Activated naive CD8-positive, alpha-beta T cell treated with anti-CD3 and anti-CD28 coated beads, Interleukin-2, amount 10 ng/mL, durations not matched to agents 7 days and 5 days (primary cell): ENCODE measurements at regions not wholly inside any gene's neighbourhood (a gene's known extent, or its start where the extent isn't known, plus 50 kb on each side); places are given as distances from the start of the nearest gene placed in this dataset.

ENCODE experiments used
- ATAC-seq: fragments of 150-1000 bp; cut with Tn5 transposase; one replicate; pipeline ENCODE4 v1.10.0; 2021; ENCODE audit warnings: low read depth, moderate library complexity
- POLR2A ChIA-PET: fragments of 350-600 bp; sonication (Branson Sonifier 250); formaldehyde crosslinking; loops from one replicate; lab custom pipeline; 2021; ENCODE audit warnings: antibody characterized with exemption; lab: Charles Lee
- DNase-seq: peaks from one replicate; pipeline ENCODE4 v3.0.0; 2021
- H3K27ac Mint-ChIP-seq: one replicate; pipeline ENCODE4 v1.8.0; 2022; ENCODE audit warnings: mild to moderate bottlenecking, mixed read lengths
- H3K27me3 Mint-ChIP-seq: one replicate; pipeline ENCODE4 v1.8.0; 2022; ENCODE audit warnings: mild to moderate bottlenecking, moderate library complexity, mixed read lengths
- H3K36me3 Mint-ChIP-seq: one replicate; pipeline ENCODE4 v1.8.0; 2021; ENCODE audit warnings: mild to moderate bottlenecking, mixed read lengths
- H3K4me1 Mint-ChIP-seq: one replicate; pipeline ENCODE4 v1.8.0; 2021; ENCODE audit warnings: mixed read lengths
- H3K4me3 Mint-ChIP-seq: one replicate; pipeline ENCODE4 v1.8.0; 2022; ENCODE audit warnings: mild to moderate bottlenecking, moderate library complexity, mixed read lengths
- H3K9me3 Mint-ChIP-seq: one replicate; pipeline ENCODE4 v1.8.0; 2021; ENCODE audit warnings: mixed read lengths

GRCh38 chr20:52294106-52294628 lies 102.6 kb upstream of the ZFP64 start:
- Mint-ChIP-seq H3K4me1 (no peaks in the 10 kb centered on the region), H3K36me3 (no peaks in the 10 kb centered on the region), H3K4me3 (no peak overlapping the region), H3K27me3 (no peaks in the 10 kb centered on the region), H3K9me3 (peaks cover 5% of the 10 kb centered on the region), H3K27ac (no peak overlapping the region)
- DNase-seq (no peak), ATAC-seq (no peak)
- POLR2A ChIA-PET = no interaction called here

GRCh38 chr20:52291109-52291508 lies 99.5 kb upstream of the ZFP64 start:
- Mint-ChIP-seq H3K4me3 (no peak overlapping the region), H3K27me3 (peaks cover 4% of the 10 kb centered on the region), H3K27ac (no peak overlapping the region), H3K36me3 (no peaks in the 10 kb centered on the region), H3K4me1 (peaks cover 3% of the 10 kb centered on the region), H3K9me3 (peaks cover 7% of the 10 kb centered on the region)
- ATAC-seq (no peak), DNase-seq (no peak)
- POLR2A ChIA-PET = no interaction called here

- Mint-ChIP-seq H3K27me3 (peaks cover 4% of the 10 kb centered on the region), H3K4me1 (peaks cover 3% of the 10 kb centered on the region), H3K4me3 (no peak overlapping the region), H3K27ac (no peak overlapping the region), H3K36me3 (no peaks in the 10 kb centered on the region), H3K9me3 (peaks cover 7% of the 10 kb centered on the region)
- no peak for ATAC-seq
- DNase-seq = no peak
- POLR2A ChIA-PET = no interaction called here
Measured at GRCh38 chr20:52290569-52290968, 99.0 kb upstream of the ZFP64 start.

GRCh38 chr20:52289956-52290565 lies 98.5 kb upstream of the ZFP64 start:
- H3K4me3 Mint-ChIP-seq = no peak overlapping the region
- H3K27ac Mint-ChIP-seq = no peak overlapping the region
- POLR2A ChIA-PET = no interaction called here
- no peak for ATAC-seq
- no peaks in the 10 kb centered on the region for H3K36me3 Mint-ChIP-seq
- H3K9me3 Mint-ChIP-seq = peaks cover 7% of the 10 kb centered on the region
- DNase-seq = no peak
- peaks cover 8% of the 10 kb centered on the region for H3K27me3 Mint-ChIP-seq
- peaks cover 3% of the 10 kb centered on the region for H3K4me1 Mint-ChIP-seq

- H3K9me3 Mint-ChIP-seq = no peaks in the 10 kb centered on the region
- no peak for ATAC-seq
- peaks cover 22% of the 10 kb centered on the region for H3K27me3 Mint-ChIP-seq
- H3K4me1 Mint-ChIP-seq = no peaks in the 10 kb centered on the region
- no peaks in the 10 kb centered on the region for H3K36me3 Mint-ChIP-seq
- POLR2A ChIA-PET = no interaction called here
- H3K4me3 Mint-ChIP-seq = no peak overlapping the region
- H3K27ac Mint-ChIP-seq = no peak overlapping the region
- no peak for DNase-seq
Measured at GRCh38 chr20:52280407-52280806, 88.8 kb upstream of the ZFP64 start.

GRCh38 chr20:52279706-52280105 lies 88.1 kb upstream of the ZFP64 start:
- peaks cover 16% of the 10 kb centered on the region for H3K27me3 Mint-ChIP-seq
- H3K9me3 Mint-ChIP-seq = no peaks in the 10 kb centered on the region
- H3K27ac Mint-ChIP-seq = no peak overlapping the region
- ATAC-seq (no peak), DNase-seq (no peak)
- H3K4me1 Mint-ChIP-seq = no peaks in the 10 kb centered on the region
- no peaks in the 10 kb centered on the region for H3K36me3 Mint-ChIP-seq
- no peak overlapping the region for H3K4me3 Mint-ChIP-seq
- POLR2A ChIA-PET = no interaction called here

GRCh38 chr20:52275181-52275691 lies 83.7 kb upstream of the ZFP64 start:
- H3K4me3 Mint-ChIP-seq = no peak overlapping the region
- H3K36me3 Mint-ChIP-seq = no peaks in the 10 kb centered on the region
- no peaks in the 10 kb centered on the region for H3K9me3 Mint-ChIP-seq
- DNase-seq = no peak
- peaks cover 2% of the 10 kb centered on the region for H3K27me3 Mint-ChIP-seq
- POLR2A ChIA-PET = no interaction called here
- ATAC-seq = no peak
- H3K27ac Mint-ChIP-seq = no peak overlapping the region
- no peaks in the 10 kb centered on the region for H3K4me1 Mint-ChIP-seq

GRCh38 chr20:52270696-52271095 lies 79.1 kb upstream of the ZFP64 start:
- POLR2A ChIA-PET = no interaction called here
- H3K36me3 Mint-ChIP-seq = no peaks in the 10 kb centered on the region
- no peak overlapping the region for H3K27ac Mint-ChIP-seq
- no peaks in the 10 kb centered on the region for H3K4me1 Mint-ChIP-seq
- H3K27me3 Mint-ChIP-seq = no peaks in the 10 kb centered on the region
- no peaks in the 10 kb centered on the region for H3K9me3 Mint-ChIP-seq
- no peak for DNase-seq
- no peak overlapping the region for H3K4me3 Mint-ChIP-seq
- no peak for ATAC-seq

- Mint-ChIP-seq H3K36me3 (no peaks in the 10 kb centered on the region), H3K4me1 (no peaks in the 10 kb centered on the region), H3K9me3 (no peaks in the 10 kb centered on the region), H3K27ac (no peak overlapping the region), H3K27me3 (peaks cover 2% of the 10 kb centered on the region), H3K4me3 (no peak overlapping the region)
- DNase-seq (no peak), ATAC-seq (no peak)
- POLR2A ChIA-PET = no interaction called here
Measured at GRCh38 chr20:52270001-52270606, 78.5 kb upstream of the ZFP64 start.

GRCh38 chr20:52269321-52269720 lies 77.7 kb upstream of the ZFP64 start:
- no peaks in the 10 kb centered on the region for H3K36me3 Mint-ChIP-seq
- peaks cover 2% of the 10 kb centered on the region for H3K27me3 Mint-ChIP-seq
- H3K4me1 Mint-ChIP-seq = no peaks in the 10 kb centered on the region
- H3K9me3 Mint-ChIP-seq = no peaks in the 10 kb centered on the region
- H3K4me3 Mint-ChIP-seq = no peak overlapping the region
- no peak overlapping the region for H3K27ac Mint-ChIP-seq
- POLR2A ChIA-PET = no interaction called here
- ATAC-seq (no peak), DNase-seq (no peak)

- no peak for ATAC-seq
- H3K36me3 Mint-ChIP-seq = no peaks in the 10 kb centered on the region
- H3K4me1 Mint-ChIP-seq = no peaks in the 10 kb centered on the region
- H3K9me3 Mint-ChIP-seq = no peaks in the 10 kb centered on the region
- POLR2A ChIA-PET = no interaction called here
- no peak overlapping the region for H3K4me3 Mint-ChIP-seq
- H3K27ac Mint-ChIP-seq = no peak overlapping the region
- H3K27me3 Mint-ChIP-seq = peaks cover 6% of the 10 kb centered on the region
- no peak for DNase-seq
Measured at GRCh38 chr20:52268184-52268749, 76.7 kb upstream of the ZFP64 start.

GRCh38 chr20:52267418-52267817 lies 75.8 kb upstream of the ZFP64 start:
- ATAC-seq (no peak), DNase-seq (no peak)
- Mint-ChIP-seq H3K4me1 (no peaks in the 10 kb centered on the region), H3K27me3 (peaks cover 11% of the 10 kb centered on the region), H3K36me3 (no peaks in the 10 kb centered on the region), H3K4me3 (no peak overlapping the region), H3K9me3 (no peaks in the 10 kb centered on the region), H3K27ac (no peak overlapping the region)
- POLR2A ChIA-PET = no interaction called here

GRCh38 chr20:52263757-52264156 lies 72.2 kb upstream of the ZFP64 start:
- DNase-seq = no peak
- Mint-ChIP-seq H3K36me3 (no peaks in the 10 kb centered on the region), H3K27ac (no peak overlapping the region), H3K4me1 (peaks cover 2% of the 10 kb centered on the region), H3K9me3 (peaks cover 4% of the 10 kb centered on the region), H3K27me3 (peaks cover 12% of the 10 kb centered on the region), H3K4me3 (no peak overlapping the region)
- POLR2A ChIA-PET = no interaction called here
- ATAC-seq = no peak

- POLR2A ChIA-PET = no interaction called here
- ATAC-seq (no peak), DNase-seq (no peak)
- H3K4me3 Mint-ChIP-seq = no peak overlapping the region
- H3K27ac Mint-ChIP-seq = no peak overlapping the region
- no peaks in the 10 kb centered on the region for H3K36me3 Mint-ChIP-seq
- H3K4me1 Mint-ChIP-seq = peaks cover 2% of the 10 kb centered on the region
- peaks cover 11% of the 10 kb centered on the region for H3K9me3 Mint-ChIP-seq
- H3K27me3 Mint-ChIP-seq = peaks cover 12% of the 10 kb centered on the region
Measured at GRCh38 chr20:52261792-52262191, 70.2 kb upstream of the ZFP64 start.
